GM13976 (cell line): ENCODE measurements at regions not wholly inside any gene's neighbourhood (a gene's known extent, or its start where the extent isn't known, plus 50 kb on each side); places are given as distances from the start of the nearest gene placed in this dataset.
"Not testable (repeated sequence)": the region's sequence is repeated elsewhere in the genome, so short reads cannot be mapped to it uniquely, and the experiment has no call there.

Experiments
- DNase-seq: peaks from one replicate; pipeline ENCODE4 v3.0.0; 2012; ENCODE audit warnings: low spot score
- in situ Hi-C: fragments of 300-500 bp; cut with MboI; formaldehyde crosslinking; loops from one replicate; pipeline ENCODE4 v1.12.0; 2022; ENCODE audit warnings: low sequenced_read_pairs, mixed read lengths, inconsistent platforms; ENCODE audit not compliant: unreplicated experiment
- TF ChIP-seq, protein P1 (sequence below): IDR thresholded peaks from 2 replicates; pipeline ENCODE4 v1.5.1; 2012; ENCODE audit warnings: borderline replicate concordance, mild to moderate bottlenecking; ENCODE audit not compliant: insufficient read depth; ENCODE audit errors: extremely low read depth, missing control alignments, control extremely low read depth

DNA sequence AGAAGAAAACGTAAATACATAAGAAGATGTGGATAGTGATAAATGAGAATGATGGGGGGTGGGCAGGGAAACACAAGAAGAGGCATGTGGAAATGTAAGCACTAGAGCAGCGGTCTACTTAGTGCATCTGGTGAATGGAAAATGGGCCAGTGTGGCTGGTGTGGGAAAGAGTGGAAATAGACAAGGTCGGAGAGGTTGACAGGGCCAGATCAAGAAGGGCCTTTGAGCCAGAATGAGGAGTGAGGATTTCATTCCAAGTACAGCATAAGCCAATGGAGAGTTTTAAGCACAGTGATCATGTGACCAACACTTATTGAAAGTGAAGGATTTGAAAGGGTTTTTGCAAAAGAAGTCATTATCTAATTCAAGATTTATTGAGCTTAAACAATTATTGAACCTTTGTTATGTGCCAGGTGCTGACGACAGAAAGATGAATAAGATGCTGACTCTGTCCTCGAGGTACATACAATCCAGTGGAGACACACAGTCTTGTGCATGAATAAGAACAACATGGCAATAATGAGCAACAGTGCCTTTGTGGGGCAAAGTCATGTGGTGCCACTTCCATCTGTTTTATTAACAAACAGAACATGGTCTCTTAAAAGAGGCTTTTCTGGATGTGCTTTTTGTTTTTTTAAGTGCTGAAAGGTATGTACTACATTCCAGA lies 124.1 kb downstream of the MFSD1 start:
- DNase-seq = no peak
- TF ChIP-seq, protein P1, sequence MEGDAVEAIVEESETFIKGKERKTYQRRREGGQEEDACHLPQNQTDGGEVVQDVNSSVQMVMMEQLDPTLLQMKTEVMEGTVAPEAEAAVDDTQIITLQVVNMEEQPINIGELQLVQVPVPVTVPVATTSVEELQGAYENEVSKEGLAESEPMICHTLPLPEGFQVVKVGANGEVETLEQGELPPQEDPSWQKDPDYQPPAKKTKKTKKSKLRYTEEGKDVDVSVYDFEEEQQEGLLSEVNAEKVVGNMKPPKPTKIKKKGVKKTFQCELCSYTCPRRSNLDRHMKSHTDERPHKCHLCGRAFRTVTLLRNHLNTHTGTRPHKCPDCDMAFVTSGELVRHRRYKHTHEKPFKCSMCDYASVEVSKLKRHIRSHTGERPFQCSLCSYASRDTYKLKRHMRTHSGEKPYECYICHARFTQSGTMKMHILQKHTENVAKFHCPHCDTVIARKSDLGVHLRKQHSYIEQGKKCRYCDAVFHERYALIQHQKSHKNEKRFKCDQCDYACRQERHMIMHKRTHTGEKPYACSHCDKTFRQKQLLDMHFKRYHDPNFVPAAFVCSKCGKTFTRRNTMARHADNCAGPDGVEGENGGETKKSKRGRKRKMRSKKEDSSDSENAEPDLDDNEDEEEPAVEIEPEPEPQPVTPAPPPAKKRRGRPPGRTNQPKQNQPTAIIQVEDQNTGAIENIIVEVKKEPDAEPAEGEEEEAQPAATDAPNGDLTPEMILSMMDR = no peak
- in situ Hi-C loops = no loop called here

DNA sequence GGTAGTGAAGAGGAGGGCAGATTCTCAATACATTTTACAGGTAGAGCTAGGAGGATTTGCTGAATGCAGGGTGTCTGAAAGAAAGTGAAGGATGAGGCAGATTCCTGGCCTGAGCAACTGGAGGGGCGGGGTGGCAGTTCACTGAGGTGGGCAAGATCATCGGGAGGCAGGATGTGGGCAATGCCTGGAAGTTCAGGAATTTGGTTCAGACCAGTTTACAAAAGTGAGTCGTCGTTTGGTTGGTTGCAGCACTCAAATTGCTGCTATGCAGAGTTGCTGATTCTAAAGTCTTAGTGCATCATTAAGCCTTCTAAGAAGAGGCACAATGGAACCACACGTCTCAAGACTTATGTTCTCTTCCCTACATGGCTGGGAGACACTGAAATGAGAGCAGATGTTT lies 134.0 kb downstream of the MFSD1 start:
- TF ChIP-seq, protein P1 = no peak
- in situ Hi-C loops = no loop called here
- no peak for DNase-seq

DNA sequence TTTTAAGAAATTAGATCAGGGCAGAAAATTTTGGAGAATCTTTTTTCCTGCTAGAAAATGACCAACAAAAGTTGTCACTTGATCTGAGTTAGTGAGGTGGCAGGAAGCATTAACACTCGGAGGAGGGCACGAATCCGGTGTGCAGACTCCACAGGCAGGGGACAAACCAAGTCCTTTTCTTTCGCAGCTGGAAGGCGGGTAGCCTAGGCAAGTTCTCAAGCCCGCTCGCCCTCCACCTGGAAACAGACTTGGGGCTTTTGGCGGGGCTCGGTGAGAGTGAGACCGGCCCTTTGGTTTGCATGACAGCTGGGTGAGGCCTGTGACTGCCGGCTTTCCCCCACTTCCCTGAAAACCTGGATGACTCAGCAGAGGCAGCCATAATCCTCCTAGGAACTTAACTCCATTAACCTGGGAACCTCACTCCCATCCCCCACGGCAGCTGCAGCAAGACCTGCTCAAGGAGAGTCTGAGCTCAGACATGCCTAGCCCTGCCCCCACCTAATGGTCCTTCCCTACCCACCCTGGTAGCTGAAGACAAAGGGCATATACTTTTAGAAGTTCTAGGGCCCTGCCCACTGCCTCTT lies 134.8 kb downstream of the MFSD1 start:
- in situ Hi-C loops = no loop called here
- TF ChIP-seq, protein P1 = no peak
- DNase-seq = no peak

DNA sequence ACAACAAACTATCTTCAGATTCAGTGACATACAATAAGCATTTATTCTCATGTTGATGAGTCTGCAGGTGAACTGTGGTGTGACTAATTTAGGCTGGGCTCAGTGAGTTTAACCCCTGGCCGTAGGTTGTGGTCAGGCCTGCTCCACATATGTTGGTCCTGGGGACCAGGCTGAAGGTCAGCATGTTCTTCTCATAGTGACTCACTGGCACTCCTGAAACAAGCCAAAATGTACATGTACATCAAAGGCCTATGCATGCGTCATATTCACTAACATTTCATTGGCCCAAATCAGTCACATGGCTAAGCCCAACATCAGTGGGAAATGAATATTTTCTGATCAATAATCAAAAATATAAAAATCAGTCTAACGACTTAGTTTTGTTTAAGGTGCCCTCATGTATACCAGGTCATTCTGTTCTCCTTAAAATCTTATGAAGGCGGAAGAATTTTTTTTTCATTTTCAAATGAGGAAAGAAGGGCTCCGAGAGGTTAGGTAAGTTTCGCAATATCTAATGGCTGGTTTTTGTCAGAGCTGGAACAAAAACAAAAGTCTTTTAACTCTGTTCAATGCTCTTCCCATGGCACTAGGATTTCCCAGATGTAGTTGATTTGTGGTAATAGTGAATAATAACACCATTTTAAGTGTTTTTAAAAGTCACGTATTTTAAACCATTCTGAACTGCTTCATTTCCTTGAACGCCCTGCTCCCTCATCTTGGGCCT lies 148.5 kb downstream of the MFSD1 start:
- TF ChIP-seq, protein P1 = no peak
- in situ Hi-C loops = no loop called here
- DNase-seq = no peak

DNA sequence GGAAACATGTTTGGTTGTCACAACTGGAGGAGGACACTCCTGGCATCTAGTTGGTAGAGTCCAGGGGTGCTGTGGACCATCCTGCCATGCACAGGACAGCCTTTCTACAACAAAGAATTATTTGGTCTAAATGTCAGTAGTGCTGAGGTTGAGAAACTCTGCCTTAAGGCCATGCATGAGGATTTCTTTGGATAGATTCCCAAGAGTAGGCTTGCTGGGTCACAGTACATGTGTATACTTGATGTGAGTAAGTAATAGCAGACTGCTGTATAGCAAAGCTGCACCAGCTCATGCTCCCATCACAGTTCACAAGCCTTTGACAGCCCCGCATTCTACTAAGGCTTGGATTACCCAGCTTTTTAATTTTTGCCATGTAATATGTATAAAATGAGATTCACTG lies 151.3 kb downstream of the MFSD1 start:
- in situ Hi-C loops = no loop called here
- TF ChIP-seq, protein P1 = no peak
- no peak for DNase-seq

DNA sequence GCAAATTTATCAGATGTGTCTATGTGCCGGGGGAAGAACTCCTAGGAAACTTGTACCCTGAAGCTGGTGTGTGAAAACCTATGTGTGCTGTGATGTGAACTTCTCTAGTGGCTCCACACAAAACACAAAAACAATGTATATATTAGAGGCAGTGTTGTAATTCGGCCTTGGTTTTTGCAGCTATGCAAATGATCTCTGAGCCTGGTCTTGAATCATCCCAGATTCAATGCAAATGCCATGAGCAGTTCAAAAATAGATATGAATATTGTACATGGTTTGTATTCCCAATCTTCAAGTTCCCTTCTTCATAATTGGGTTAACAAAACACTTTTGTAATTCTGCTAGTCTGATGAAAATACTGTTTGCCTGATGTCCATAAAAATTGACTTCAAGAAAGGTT lies 152.6 kb downstream of the MFSD1 start:
- DNase-seq = no peak
- in situ Hi-C loops = no loop called here
- TF ChIP-seq, protein P1 = no peak

DNA sequence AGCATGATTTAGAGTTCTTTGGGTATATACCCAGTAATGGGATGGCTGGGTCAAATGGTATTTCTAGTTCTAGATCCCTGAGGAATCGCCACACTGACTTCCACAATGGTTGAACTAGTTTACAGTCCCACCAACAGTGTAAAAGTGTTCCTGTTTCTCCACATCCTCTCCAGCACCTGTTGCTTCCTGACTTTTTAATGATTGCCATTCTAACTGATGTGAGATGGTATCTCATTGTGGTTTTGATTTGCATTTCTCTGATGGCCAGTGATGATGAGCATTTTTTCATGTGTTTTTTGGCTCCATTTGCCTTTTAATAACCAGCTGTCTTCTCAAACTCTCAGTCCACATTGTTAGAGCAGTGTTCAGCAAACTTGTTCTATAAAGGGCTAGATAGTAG lies 155.9 kb downstream of the MFSD1 start:
- in situ Hi-C loops, DNase-seq: not testable (repeated sequence)
